IPS DF 6.9 (cell line): ENCODE measurements at regions not wholly inside any gene's neighbourhood (a gene's known extent, or its start where the extent isn't known, plus 50 kb on each side); places are given as distances from the start of the nearest gene placed in this dataset.

Experiments used
- DNase-seq: peaks from one replicate; pipeline ENCODE4 v3.0.0-alpha.2; 2013; ENCODE audit warnings: low read depth, low spot score
- H3K27ac ChIP-seq: one replicate; pipeline ENCODE4 v1.5.1; 2013; ENCODE audit warnings: low read length, control low read depth
- H3K27me3 ChIP-seq: 2 replicates; pipeline ENCODE4 v1.6.1; 2013; ENCODE audit warnings: mild to moderate bottlenecking, low read length; ENCODE audit not compliant: control insufficient read depth, insufficient read depth
- H3K36me3 ChIP-seq: 2 replicates; pipeline ENCODE4 v1.6.1; 2013; ENCODE audit warnings: low read length; ENCODE audit not compliant: control insufficient read depth, insufficient read depth
- H3K4me1 ChIP-seq: 2 replicates; pipeline ENCODE4 v1.6.1; 2013; ENCODE audit warnings: low read length; ENCODE audit not compliant: control insufficient read depth, insufficient read depth
- H3K4me3 ChIP-seq: 2 replicates; pipeline ENCODE4 v1.5.1; 2013; ENCODE audit warnings: mild to moderate bottlenecking, low read length
- H3K9me3 ChIP-seq: 2 replicates; pipeline ENCODE4 v1.6.1; 2013; ENCODE audit warnings: low read length, inconsistent platforms; ENCODE audit not compliant: control insufficient read depth, insufficient read depth
- WGBS: extraction: QIAGEN DNeasy Blood & Tissue Kit; methylation state at CpG from one replicate; pipeline ENCODE4 v1.1.7; 2013; ENCODE audit warnings: mixed read lengths, missing lambda C conversion rate; ENCODE audit not compliant: insufficient read length, insufficient coverage; 5-methylcytosine and 5-hydroxymethylcytosine counted together

DNA sequence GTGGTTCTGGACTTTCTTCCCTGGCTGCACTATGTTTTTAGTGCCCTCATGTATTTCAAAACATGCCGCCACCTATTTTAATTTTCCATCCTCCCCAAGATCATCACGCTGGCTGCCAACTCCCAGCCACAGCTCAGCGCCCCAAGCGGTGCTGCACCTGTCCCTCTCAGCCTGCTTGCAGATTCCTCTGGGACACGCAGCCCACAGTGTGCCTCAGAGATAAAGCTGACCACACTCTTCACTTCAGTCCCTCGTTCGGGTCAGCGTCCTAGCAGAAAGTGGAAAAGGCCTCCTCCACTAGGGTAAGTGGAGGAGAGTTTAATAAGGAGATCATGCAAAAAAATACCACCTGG, 56.2 kb upstream of the CKS2 start:
- WGBS, result no CpG with 5 or more reads among the region's 8 CpGs
- DNase-seq, result no peak

DNA sequence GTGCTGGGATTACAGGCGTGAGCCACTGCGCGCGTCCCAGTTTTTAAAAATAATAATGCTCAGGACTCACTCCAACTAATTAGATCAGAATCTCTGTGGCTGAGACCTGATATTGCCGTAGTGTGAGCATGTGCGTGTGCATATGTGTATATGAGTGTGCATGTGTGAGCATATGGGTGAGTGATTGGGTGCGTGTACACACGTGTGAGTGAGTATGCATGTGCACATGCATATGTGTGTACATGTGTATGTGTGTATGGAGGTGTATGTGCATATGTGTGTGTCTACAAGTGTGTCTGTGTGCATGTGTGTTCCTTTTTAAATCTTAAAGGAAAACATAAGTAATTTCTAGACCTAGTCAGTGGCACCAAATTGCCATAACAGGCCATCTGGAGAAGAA, 54.8 kb upstream of the CKS2 start:
- Histone ChIP-seq H3K9me3 (no peaks in the 10 kb centered on the region), H3K4me1 (no peaks in the 10 kb centered on the region), H3K27ac (no peak overlapping the region), H3K36me3 (peaks cover 3% of the 10 kb centered on the region; the same call in 1 of the 2 replicates), H3K27me3 (no peaks in the 10 kb centered on the region), H3K4me3 (no peak overlapping the region)
- DNase-seq, result no peak
- WGBS, result no CpG with 5 or more reads among the region's 8 CpGs

More for the DNA sequence above, 56.2 kb upstream of the CKS2 start:
- Histone ChIP-seq H3K4me3 (no peak overlapping the region), H3K27ac (no peak overlapping the region), H3K4me1 (no peaks in the 10 kb centered on the region), H3K27me3 (no peaks in the 10 kb centered on the region), H3K9me3 (no peaks in the 10 kb centered on the region), H3K36me3 (peaks cover 3% of the 10 kb centered on the region; the same call in 1 of the 2 replicates)

DNA sequence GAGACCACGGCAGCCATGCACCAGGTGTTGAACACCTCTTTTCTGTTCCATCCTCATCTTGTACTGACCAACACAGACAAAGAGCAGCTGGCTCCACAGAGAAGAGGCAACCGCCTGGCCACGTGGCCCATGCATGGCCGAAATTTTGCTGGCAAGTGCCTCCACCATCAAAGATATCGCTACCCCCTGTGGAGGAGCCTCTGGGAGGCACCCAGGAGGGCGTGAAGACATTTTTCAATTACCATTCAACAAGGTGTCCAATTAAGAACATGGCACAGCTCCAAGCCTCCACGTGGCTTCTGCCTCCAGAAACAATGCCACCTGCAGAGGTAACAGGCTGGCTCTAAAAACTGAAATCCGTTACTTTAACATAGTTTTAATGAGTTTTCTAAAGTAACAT, 54.4 kb upstream of the CKS2 start:
- no peak overlapping the region for H3K27ac ChIP-seq

DNA sequence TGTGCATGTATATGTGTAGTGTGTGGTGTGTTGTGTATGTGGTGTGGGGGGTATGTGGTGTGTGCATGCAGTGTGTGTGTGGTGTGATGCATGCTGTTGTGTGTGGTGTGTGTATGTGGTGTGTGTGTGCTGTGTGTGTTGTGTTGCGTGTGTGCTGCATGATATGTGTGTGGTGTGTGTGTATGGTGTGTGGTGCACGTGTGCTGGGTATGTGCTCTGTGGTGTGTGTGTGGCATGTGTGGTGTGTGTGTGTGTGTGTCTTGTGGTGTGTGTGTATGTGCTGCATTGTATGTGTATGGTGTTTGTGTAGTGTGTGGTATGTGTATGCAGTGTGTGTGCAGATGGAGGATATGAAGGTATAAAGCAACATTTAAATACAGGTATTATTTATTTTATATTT, 50.5 kb upstream of the CKS2 start:
- Histone ChIP-seq H3K9me3 (no peaks in the 10 kb centered on the region), H3K27me3 (no peaks in the 10 kb centered on the region), H3K36me3 (no peaks in the 10 kb centered on the region), H3K4me1 (no peaks in the 10 kb centered on the region), H3K27ac (no peak overlapping the region), H3K4me3 (no peak overlapping the region)
- DNase-seq, result no peak
- WGBS, result no CpG with 5 or more reads among the region's 2 CpGs

More for the DNA sequence above, 54.4 kb upstream of the CKS2 start:
- H3K9me3 ChIP-seq, result no peaks in the 10 kb centered on the region
- peaks cover 3% of the 10 kb centered on the region; the same call in 1 of the 2 replicates for H3K36me3 ChIP-seq
- WGBS, result no CpG with 5 or more reads among the region's 8 CpGs
- no peak overlapping the region for H3K4me3 ChIP-seq
- no peaks in the 10 kb centered on the region for H3K4me1 ChIP-seq
- DNase-seq, result no peak
- no peaks in the 10 kb centered on the region for H3K27me3 ChIP-seq
